IMR-90 (cell line): ENCODE measurements at regions not wholly inside any gene's neighbourhood (a gene's known extent, or its start where the extent isn't known, plus 50 kb on each side); places are given as distances from the start of the nearest gene placed in this dataset.

Source experiments
- BHLHE40 ChIP-seq: fragments of 150-350 bp; IDR thresholded peaks from 2 replicates; pipeline ENCODE4 v1.6.1; 2016; ENCODE audit warnings: mild to moderate bottlenecking, low read depth, low read length
- CEBPB ChIP-seq: IDR thresholded peaks from 2 replicates; pipeline ENCODE4 v1.6.1; 2012; ENCODE audit warnings: low read depth, low read length, improper control_type of control experiment
- CTCF ChIP-seq: conservative IDR thresholded peaks from 2 replicates; pipeline ENCODE4 v1.5.1; 2012; ENCODE audit warnings: mild to moderate bottlenecking, low read depth, low read length, improper control_type of control experiment
- ELK1 ChIP-seq: fragments of 150-350 bp; IDR thresholded peaks from 2 replicates; pipeline ENCODE4 v1.6.1; 2016; ENCODE audit warnings: low read depth, mild to moderate bottlenecking, low read length, moderate library complexity, borderline replicate concordance
- MAFK ChIP-seq: IDR thresholded peaks from 2 replicates; pipeline ENCODE4 v1.6.1; 2012; ENCODE audit warnings: low read depth, low read length, improper control_type of control experiment
- MAZ ChIP-seq: IDR thresholded peaks from 2 replicates; pipeline ENCODE4 v1.6.1; 2012; ENCODE audit warnings: low read depth, mild to moderate bottlenecking, low read length, improper control_type of control experiment, moderate library complexity, borderline replicate concordance
- POLR2A ChIP-seq: IDR thresholded peaks from 2 replicates; pipeline ENCODE4 v1.6.1; 2012; ENCODE audit warnings: mild to moderate bottlenecking, low read depth, low read length
- RAD21 ChIP-seq: IDR thresholded peaks from 2 replicates; pipeline ENCODE4 v1.6.1; 2012; ENCODE audit warnings: low read length, improper control_type of control experiment
- RCOR1 ChIP-seq: IDR thresholded peaks from 2 replicates; pipeline ENCODE4 v1.6.1; 2012; ENCODE audit warnings: mild to moderate bottlenecking, low read length, improper control_type of control experiment; ENCODE audit not compliant: insufficient replicate concordance
- RFX5 ChIP-seq: IDR thresholded peaks from 2 replicates; pipeline ENCODE4 v1.8.0; 2012; ENCODE audit warnings: low read depth, mild to moderate bottlenecking, low read length, moderate library complexity
- SMC3 ChIP-seq: fragments of 150-350 bp; IDR thresholded peaks from 2 replicates; pipeline ENCODE4 v1.6.1; 2016; ENCODE audit warnings: low read depth, mild to moderate bottlenecking, antibody characterized with exemption, low read length, moderate library complexity
- USF2 ChIP-seq: fragments of 150-350 bp; IDR thresholded peaks from 2 replicates; pipeline ENCODE4 v1.6.1; 2017; ENCODE audit warnings: mild to moderate bottlenecking, antibody characterized with exemption, low read length, low read depth

GRCh38 chr1:55928576-55928975 lies 650.8 kb downstream of the PLPP3 start:
- TF ChIP-seq CTCF (no peak), MAFK (no peak), USF2 (no peak), POLR2A (no peak), MAZ (no peak), RAD21 (no peak), CEBPB (no peak), ELK1 (no peak), RCOR1 (no peak), SMC3 (no peak), RFX5 (no peak), BHLHE40 (no peak)
